IPS-15b (cell line): ENCODE measurements at regions not wholly inside any gene's neighbourhood (a gene's known extent, or its start where the extent isn't known, plus 50 kb on each side); places are given as distances from the start of the nearest gene placed in this dataset.
"Not testable (repeated sequence)": the region's sequence is repeated elsewhere in the genome, so short reads cannot be mapped to it uniquely, and the experiment has no call there.

Source experiments
- H3K27me3 ChIP-seq: one replicate; pipeline ENCODE4 v1.6.1; 2013; ENCODE audit warnings: low read length; ENCODE audit not compliant: control insufficient read depth, insufficient read depth
- H3K36me3 ChIP-seq: one replicate; pipeline ENCODE4 v1.6.1; 2013; ENCODE audit warnings: low read length; ENCODE audit not compliant: control insufficient read depth, insufficient read depth
- H3K4me1 ChIP-seq: one replicate; pipeline ENCODE4 v1.6.1; 2013; ENCODE audit warnings: mild to moderate bottlenecking, low read length; ENCODE audit not compliant: control insufficient read depth, insufficient read depth
- H3K4me3 ChIP-seq: one replicate; pipeline ENCODE4 v1.5.1; 2013; ENCODE audit warnings: low read depth, low read length
- H3K9ac ChIP-seq: one replicate; pipeline ENCODE4 v1.6.1; 2013; ENCODE audit warnings: low read depth, mild to moderate bottlenecking, low read length
- H3K9me3 ChIP-seq: one replicate; pipeline ENCODE4 v1.6.1; 2013; ENCODE audit warnings: mild to moderate bottlenecking, low read length; ENCODE audit not compliant: control insufficient read depth, insufficient read depth

DNA sequence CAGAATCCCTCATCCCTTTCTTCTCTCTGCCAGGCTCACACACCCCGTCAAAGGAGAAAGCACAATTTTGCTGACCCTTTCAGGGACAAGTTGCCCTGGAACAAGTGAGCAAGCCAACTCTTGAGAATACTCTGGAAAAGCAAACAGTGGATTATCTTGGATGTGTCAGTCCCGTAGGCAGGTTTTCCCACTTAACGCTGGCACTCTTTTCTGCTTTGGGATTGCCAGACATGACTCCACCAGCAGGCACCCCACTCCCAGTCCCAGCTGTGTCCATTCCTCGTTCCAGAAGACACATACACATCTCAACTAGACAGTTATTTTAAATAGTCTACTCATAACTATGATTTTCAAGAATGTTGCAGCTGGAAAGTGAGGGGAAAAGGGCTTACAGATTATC, 145.5 kb upstream of the CDKN3 start:
- no peaks in the 10 kb centered on the region for H3K9me3 ChIP-seq
- H3K4me3 ChIP-seq, result no peak overlapping the region
- H3K27me3 ChIP-seq, result no peaks in the 10 kb centered on the region
- no peaks in the 10 kb centered on the region for H3K36me3 ChIP-seq
- no peaks in the 10 kb centered on the region for H3K4me1 ChIP-seq
- no peak overlapping the region for H3K9ac ChIP-seq

DNA sequence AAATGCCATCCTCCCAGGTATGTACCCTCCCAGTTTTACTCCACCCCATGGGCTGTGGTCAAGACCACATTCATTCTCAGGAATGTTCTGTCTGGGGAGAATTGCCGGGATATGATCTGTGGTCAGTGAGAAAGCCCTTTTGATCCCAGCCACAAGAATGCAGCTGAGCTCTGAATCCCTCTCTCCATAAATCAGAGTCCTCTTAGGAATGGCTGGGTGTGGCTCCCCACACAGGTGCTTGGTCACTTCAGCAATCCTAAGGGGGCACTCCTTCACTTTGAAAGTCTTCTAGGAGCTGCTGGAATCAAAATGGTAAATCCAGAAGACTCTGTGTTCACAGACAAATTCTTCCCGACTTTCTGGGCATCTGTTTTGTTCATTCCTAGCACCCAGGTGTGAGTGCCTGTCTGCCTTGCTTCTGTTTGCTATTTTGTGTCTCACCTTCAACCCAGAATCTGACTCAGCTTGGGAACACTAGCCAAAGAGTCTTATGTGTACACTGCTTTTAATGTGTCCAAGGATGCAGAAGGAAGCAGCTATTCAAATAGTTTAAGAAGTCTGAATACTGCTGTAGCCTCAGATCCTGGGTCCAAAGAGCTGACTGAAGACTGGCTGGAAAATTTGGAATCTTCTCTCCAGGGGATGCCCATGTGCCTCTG, 144.6 kb upstream of the CDKN3 start:
- no peaks in the 10 kb centered on the region for H3K27me3 ChIP-seq
- H3K36me3 ChIP-seq, result no peaks in the 10 kb centered on the region
- H3K9me3 ChIP-seq, result no peaks in the 10 kb centered on the region
- no peak overlapping the region for H3K4me3 ChIP-seq
- no peaks in the 10 kb centered on the region for H3K4me1 ChIP-seq
- H3K9ac ChIP-seq, result no peak overlapping the region

DNA sequence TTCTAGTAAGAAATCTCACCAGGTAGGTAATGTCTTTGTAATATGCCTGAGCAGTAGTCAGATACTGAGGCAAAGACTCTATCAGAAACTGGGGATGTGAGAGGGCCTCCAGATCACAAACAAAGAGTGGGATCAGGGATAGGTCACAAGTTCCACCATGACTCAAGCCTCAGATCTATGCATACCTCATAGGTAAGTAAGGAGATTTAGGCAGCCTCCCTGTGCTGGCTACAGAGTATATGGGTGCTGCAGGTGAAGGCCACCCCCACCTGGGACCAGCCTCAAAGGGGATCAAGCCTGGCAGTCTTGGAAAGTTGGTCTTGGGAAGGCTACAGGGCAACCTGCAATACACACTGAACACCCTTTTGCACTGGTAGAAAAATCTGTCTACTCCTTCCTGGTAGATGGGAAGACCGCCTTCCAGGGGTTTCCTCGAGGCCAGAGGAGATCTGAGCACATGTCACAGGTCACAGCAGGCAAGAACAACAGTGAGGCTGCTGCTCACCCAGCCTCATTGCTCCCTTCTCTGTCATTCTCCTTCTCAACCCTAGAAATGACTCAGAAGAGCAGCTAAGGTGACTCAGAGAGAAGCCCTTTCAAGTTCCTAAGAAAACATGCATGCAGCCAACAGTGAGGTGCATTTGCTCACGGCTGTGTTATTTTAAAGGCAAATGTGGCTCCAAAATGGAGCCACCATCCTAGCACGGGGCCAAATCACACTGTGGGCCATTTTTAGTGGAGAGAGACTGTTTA, 143.4 kb upstream of the CDKN3 start:
- Histone ChIP-seq H3K36me3 (no peaks in the 10 kb centered on the region), H3K4me1 (no peaks in the 10 kb centered on the region), H3K4me3 (no peak overlapping the region), H3K9me3 (no peaks in the 10 kb centered on the region), H3K27me3 (no peaks in the 10 kb centered on the region), H3K9ac (no peak overlapping the region)

DNA sequence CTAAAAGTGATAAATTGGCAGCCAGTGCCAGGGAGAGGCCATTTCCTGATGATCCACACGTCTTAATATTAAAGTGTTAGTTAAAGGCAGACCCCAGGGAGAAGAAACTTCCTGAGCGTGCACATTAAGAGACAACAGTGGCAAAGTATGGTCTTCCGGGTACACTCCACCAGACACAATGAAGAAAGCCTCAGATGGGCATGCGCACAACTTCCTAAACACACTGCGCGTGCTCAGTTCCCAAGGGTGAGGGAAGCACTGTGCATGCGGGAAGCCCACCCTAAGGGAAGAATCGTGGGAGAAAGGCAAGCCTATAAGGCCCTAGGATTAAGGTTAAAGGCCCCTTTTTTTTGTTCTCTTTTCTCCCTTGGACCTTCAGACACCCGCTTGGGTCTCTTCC, 140.7 kb upstream of the CDKN3 start:
- Histone ChIP-seq H3K4me1 (peaks cover 2% of the 10 kb centered on the region), H3K9ac (no peak overlapping the region)

DNA sequence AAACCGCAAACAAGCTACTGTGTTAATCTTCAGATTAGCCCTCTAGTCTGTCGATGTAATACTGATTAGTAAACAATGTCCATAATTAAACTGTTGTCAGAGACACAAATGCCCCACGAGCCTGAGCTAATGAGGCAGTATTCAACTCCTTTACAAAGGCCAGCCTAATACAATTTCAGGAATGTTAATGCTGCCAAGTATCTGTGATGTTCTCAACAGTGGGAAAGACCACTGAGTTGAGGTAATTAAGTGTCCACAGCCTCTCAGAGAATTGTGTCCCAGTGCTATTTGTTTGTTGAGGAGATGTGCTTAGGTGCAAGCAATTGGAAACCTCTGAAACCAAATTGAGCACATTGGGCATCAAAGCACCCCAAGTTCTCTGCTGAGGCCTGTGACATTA, 139.4 kb upstream of the CDKN3 start:
- Histone ChIP-seq H3K4me1 (peaks cover 6% of the 10 kb centered on the region), H3K36me3 (no peaks in the 10 kb centered on the region), H3K4me3 (no peak overlapping the region), H3K9me3 (no peaks in the 10 kb centered on the region), H3K27me3 (no peaks in the 10 kb centered on the region), H3K9ac (no peak overlapping the region)

More for the DNA sequence above, 140.7 kb upstream of the CDKN3 start:
- Histone ChIP-seq H3K36me3 (no peaks in the 10 kb centered on the region), H3K4me3 (no peak overlapping the region), H3K9me3 (no peaks in the 10 kb centered on the region), H3K27me3 (no peaks in the 10 kb centered on the region)

- H3K4me1 ChIP-seq, result peaks cover 6% of the 10 kb centered on the region
- H3K9ac ChIP-seq, result no peak overlapping the region
- no peaks in the 10 kb centered on the region for H3K36me3 ChIP-seq
- no peaks in the 10 kb centered on the region for H3K9me3 ChIP-seq
- no peaks in the 10 kb centered on the region for H3K27me3 ChIP-seq
- H3K4me3 ChIP-seq, result no peak overlapping the region
These were observed 138.4 kb upstream of the CDKN3 start for GRCh38 chr14:54258382-54258781.

DNA sequence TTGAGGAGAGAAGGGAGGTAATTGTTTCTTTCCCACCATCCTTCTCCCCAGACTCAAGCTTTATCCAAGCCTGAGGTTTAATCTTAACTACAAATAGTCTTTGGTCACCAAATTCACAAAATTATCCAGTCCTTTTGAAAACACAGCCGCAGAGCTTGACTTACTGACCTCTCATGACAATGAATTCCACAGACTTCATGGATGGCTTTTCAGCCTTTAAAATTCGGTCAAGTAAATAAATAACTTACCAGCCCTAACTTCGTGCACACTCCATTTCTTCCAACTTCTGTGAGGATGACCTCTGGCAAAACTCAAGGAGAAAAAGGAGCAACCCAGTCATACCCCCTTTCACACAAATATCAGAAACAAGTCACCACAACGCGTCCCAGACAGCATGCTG, 137.0 kb upstream of the CDKN3 start:
- H3K9ac ChIP-seq, result no peak overlapping the region
- peaks cover 6% of the 10 kb centered on the region for H3K4me1 ChIP-seq
- no peaks in the 10 kb centered on the region for H3K9me3 ChIP-seq
- H3K36me3 ChIP-seq, result no peaks in the 10 kb centered on the region
- H3K4me3 ChIP-seq, result no peak overlapping the region
- H3K27me3 ChIP-seq, result no peaks in the 10 kb centered on the region

DNA sequence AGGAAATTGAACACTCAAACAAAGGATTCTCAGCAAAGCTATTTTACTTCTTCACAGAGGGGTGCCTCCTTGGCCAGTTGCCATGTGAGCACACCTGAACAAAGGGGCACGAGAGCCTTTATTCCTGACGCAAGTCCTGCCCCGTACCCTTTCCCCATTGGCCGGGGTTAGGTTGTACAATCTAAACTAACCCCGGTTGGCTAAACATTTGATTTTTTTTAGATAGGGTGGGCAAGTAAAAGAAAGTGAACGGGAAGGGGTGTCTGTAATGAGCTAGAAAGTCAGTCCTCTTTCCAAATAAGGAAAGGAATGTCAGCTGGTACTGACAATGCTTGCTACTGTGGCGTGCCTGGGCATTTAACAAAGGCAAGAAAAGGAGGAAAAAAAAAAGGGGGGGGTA, 135.5 kb upstream of the CDKN3 start:
- H3K4me3 ChIP-seq, result no peak overlapping the region
- H3K36me3 ChIP-seq, result no peaks in the 10 kb centered on the region
- peaks cover 6% of the 10 kb centered on the region for H3K4me1 ChIP-seq
- no peaks in the 10 kb centered on the region for H3K27me3 ChIP-seq
- no peak overlapping the region for H3K9ac ChIP-seq
- no peaks in the 10 kb centered on the region for H3K9me3 ChIP-seq

DNA sequence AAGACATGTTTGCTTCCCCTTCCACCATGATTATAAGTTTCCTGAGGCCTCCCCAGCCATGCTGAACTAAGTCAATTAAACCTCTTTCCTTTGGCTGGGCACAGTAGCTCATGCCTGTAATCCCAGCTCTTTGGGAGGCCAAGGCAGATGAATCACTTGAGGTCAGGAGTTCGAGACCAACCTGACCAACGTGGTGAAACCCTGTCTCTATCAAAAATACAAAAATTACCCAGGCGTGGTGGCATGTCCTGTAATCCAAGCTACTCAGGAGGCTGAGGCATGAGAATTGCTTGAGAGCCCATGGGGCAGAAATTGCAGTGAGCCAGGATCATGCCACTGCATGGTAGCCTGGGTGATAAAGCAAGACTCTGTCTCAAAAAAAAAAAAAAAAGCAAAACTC, 130.2 kb upstream of the CDKN3 start:
- H3K4me1 ChIP-seq, H3K27me3 ChIP-seq, H3K9ac ChIP-seq: not testable (repeated sequence)

DNA sequence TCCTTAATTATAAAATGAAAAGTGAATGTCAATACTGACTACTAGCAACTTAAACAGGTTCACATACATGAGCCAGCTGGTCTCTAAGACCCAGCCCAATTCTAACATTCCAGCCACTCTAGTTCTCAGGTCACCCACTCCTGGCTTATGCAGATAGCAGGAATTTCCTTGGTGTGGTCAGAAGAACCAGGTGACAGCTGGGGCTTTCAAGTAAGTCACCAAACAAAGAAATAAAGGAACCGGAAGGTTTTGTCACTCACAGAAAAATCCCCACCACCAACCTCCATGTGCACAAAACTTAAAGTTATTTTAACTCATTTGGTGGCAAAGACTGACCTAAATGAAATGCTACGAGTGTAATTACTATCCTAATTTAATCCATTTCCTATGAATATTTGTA, 129.6 kb upstream of the CDKN3 start:
- no peak overlapping the region for H3K9ac ChIP-seq
- no peaks in the 10 kb centered on the region for H3K27me3 ChIP-seq

More for the DNA sequence above, 130.2 kb upstream of the CDKN3 start:
- not testable (repeated sequence) for H3K9me3 ChIP-seq, H3K4me3 ChIP-seq, H3K36me3 ChIP-seq

GRCh38 chr14:54275997-54276725, 120.6 kb upstream of the CDKN3 start:
- H3K4me3 ChIP-seq, result no peak overlapping the region
- no peak overlapping the region for H3K9ac ChIP-seq
- no peaks in the 10 kb centered on the region for H3K27me3 ChIP-seq
- no peaks in the 10 kb centered on the region for H3K36me3 ChIP-seq
- H3K9me3 ChIP-seq, result no peaks in the 10 kb centered on the region
- H3K4me1 ChIP-seq, result no peaks in the 10 kb centered on the region

More for the DNA sequence above, 129.6 kb upstream of the CDKN3 start:
- no peaks in the 10 kb centered on the region for H3K36me3 ChIP-seq
- no peaks in the 10 kb centered on the region for H3K9me3 ChIP-seq
- no peaks in the 10 kb centered on the region for H3K4me1 ChIP-seq
- H3K4me3 ChIP-seq, result no peak overlapping the region

GRCh38 chr14:54278087-54278486, 118.7 kb upstream of the CDKN3 start:
- Histone ChIP-seq H3K4me1 (no peaks in the 10 kb centered on the region), H3K27me3 (no peaks in the 10 kb centered on the region)

More at GRCh38 chr14:54278087-54278486, 118.7 kb upstream of the CDKN3 start:
- Histone ChIP-seq H3K9ac (no peak overlapping the region), H3K9me3 (no peaks in the 10 kb centered on the region), H3K4me3 (no peak overlapping the region), H3K36me3 (no peaks in the 10 kb centered on the region)
